Epidermal melanocyte (primary cell): ENCODE measurements at regions not wholly inside any gene's neighbourhood (a gene's known extent, or its start where the extent isn't known, plus 50 kb on each side); places are given as distances from the start of the nearest gene placed in this dataset.

ENCODE experiments used
- DNase-seq: peaks from one replicate; pipeline ENCODE4 v3.0.0; 2011; ENCODE audit warnings: low spot score; ENCODE audit not compliant: insufficient read length

GRCh38 chr18:2448565-2449151 is 122.6 kb downstream of the METTL4 start:
- DNase-seq, result no peak

- DNase-seq, result no peak
Measured at GRCh38 chr18:2451556-2451955, 119.7 kb downstream of the METTL4 start.

GRCh38 chr18:2459886-2460285 is 111.4 kb downstream of the METTL4 start:
- no peak for DNase-seq

GRCh38 chr18:2466978-2467377 is 104.3 kb downstream of the METTL4 start:
- no peak for DNase-seq

- no peak for DNase-seq
Measured at GRCh38 chr18:2468051-2468450, 103.3 kb downstream of the METTL4 start.

GRCh38 chr18:2471523-2471922 is 99.8 kb downstream of the METTL4 start:
- no peak for DNase-seq

- DNase-seq, result no peak
Measured at GRCh38 chr18:2478662-2479061, 92.6 kb downstream of the METTL4 start.

GRCh38 chr18:2480536-2480935 is 90.8 kb downstream of the METTL4 start:
- no peak for DNase-seq

GRCh38 chr18:2482706-2483475 is 88.4 kb downstream of the METTL4 start:
- no peak for DNase-seq

GRCh38 chr18:2485983-2486382 is 85.3 kb downstream of the METTL4 start:
- no peak for DNase-seq

GRCh38 chr18:2486426-2486825 is 84.9 kb downstream of the METTL4 start:
- DNase-seq, result no peak
